ENCODE measurements at regions not wholly inside any gene's neighbourhood (a gene's known extent, or its start where the extent isn't known, plus 50 kb on each side); places are given as distances from the start of the nearest gene placed in this dataset.

DNA sequence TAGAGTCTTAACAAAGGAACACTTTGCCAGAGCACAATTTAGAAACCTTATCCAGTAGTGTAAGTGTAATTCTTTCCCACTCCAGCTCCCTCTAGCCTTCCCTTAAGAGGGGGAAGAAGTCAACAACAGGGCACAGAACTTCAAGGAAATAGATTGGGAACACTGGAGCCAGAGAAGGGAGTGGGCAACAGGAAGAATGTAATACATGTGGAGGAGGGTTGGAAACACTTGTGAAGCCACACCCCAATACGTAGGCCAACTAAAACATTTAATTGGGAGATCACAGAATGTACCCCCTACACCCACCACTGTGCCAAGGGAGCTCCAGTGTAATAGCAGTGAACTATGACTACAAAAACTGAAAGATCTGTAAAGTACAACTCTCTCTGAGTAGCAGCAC, 735.7 kb upstream of the HS3ST5 start:
- TF ChIP-seq, protein P1, sequence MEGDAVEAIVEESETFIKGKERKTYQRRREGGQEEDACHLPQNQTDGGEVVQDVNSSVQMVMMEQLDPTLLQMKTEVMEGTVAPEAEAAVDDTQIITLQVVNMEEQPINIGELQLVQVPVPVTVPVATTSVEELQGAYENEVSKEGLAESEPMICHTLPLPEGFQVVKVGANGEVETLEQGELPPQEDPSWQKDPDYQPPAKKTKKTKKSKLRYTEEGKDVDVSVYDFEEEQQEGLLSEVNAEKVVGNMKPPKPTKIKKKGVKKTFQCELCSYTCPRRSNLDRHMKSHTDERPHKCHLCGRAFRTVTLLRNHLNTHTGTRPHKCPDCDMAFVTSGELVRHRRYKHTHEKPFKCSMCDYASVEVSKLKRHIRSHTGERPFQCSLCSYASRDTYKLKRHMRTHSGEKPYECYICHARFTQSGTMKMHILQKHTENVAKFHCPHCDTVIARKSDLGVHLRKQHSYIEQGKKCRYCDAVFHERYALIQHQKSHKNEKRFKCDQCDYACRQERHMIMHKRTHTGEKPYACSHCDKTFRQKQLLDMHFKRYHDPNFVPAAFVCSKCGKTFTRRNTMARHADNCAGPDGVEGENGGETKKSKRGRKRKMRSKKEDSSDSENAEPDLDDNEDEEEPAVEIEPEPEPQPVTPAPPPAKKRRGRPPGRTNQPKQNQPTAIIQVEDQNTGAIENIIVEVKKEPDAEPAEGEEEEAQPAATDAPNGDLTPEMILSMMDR (IDR thresholded peaks at IDR 0.05): no peak
- no peak for TF ChIP-seq POLR2AphosphoS5 (IDR thresholded peaks at IDR 0.05)
- no peak for TF ChIP-seq POLR2A (IDR thresholded peaks at IDR 0.05)
